NCI-H1694 (cell line): ENCODE measurements at regions not wholly inside any gene's neighbourhood (a gene's known extent, or its start where the extent isn't known, plus 50 kb on each side); places are given as distances from the start of the nearest gene placed in this dataset.
"Not testable (repeated sequence)": the region's sequence is repeated elsewhere in the genome, so short reads cannot be mapped to it uniquely, and the experiment has no call there.

Experiments used
- DNase-seq: peaks from one replicate; lab custom pipeline; 2025; lab: John Stamatoyannopoulos, UW

- no peak for DNase-seq
Observed at GRCh38 chr2:199558156-199558555, 100.4 kb upstream of the SATB2 start.

- DNase-seq: no peak
Observed at GRCh38 chr2:199556527-199557285, 99.0 kb upstream of the SATB2 start.

- no peak for DNase-seq
Observed at GRCh38 chr2:199554026-199554425, 96.3 kb upstream of the SATB2 start.

GRCh38 chr2:199552141-199552540 is 94.4 kb upstream of the SATB2 start:
- no peak for DNase-seq

GRCh38 chr2:199543606-199544172 is 86.0 kb upstream of the SATB2 start:
- no peak for DNase-seq

- no peak for DNase-seq
Observed at GRCh38 chr2:199535445-199536177, 77.9 kb upstream of the SATB2 start.

DNA sequence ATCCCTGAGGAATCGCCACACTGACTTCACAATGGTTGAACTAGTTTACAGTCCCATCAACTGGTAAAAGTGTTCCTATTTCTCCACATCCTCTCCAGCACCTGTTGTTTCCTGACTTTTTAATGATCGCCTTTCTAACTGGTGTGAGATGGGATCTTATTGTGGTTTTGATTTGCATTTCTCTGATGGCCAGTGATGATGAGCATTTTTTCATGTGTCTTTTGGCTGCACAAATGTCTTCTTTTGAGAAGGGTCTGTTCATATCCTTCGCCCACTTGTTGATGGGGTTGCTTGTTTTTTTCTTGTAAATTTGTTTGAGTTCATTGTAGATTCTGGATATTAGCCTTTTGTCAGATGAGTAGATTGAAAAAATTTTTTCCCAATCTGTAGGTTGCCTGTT is 76.1 kb upstream of the SATB2 start:
- DNase-seq: not testable (repeated sequence)

DNA sequence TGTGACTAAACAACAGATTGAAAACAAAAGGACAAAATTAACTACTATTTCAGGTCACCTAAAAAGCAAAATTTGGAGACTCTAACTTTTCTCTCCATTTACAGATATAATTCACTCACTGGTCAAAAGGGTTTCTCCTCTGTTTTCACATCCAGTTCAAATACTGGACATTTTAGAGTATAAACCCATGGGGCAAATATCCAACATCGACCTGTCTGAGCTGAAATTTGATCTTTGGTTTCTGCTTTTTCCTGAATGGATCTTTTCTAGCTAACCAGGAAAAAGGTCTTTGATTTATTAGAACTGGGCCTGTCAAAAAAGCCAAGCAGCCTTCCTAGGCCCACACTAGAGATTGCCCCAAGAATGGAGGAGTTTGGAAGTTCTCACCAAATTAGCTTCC is 69.3 kb upstream of the SATB2 start:
- no peak for DNase-seq

GRCh38 chr2:199524689-199525574 is 67.2 kb upstream of the SATB2 start:
- DNase-seq: no peak

DNA sequence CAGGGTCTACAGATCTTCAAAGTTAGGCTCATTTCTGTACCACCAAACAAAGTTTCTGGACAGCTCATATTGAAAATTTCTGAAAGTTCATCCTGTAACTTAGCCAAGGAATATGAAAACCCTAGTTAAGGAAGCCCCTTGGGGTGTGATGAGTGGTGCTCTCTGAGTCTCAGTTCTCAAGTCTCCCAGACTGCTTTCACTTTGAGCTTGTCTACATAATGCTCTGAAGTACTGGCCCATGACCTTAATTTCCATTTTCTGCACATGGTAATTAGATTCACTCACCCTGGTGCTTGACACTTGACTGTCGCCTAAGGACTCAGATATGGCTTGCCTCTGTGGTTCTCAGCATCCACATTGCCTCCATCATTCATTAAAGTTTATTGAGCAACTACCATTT is 51.7 kb upstream of the SATB2 start:
- DNase-seq: no peak
